ENCODE measurements at regions not wholly inside any gene's neighbourhood (a gene's known extent, or its start where the extent isn't known, plus 50 kb on each side); places are given as distances from the start of the nearest gene placed in this dataset.

- no peak for TF ChIP-seq CTCF (IDR thresholded peaks at IDR 0.05; ENCODE audit: low read depth, low read length, missing control alignments)
Measured at GRCh38 chr11:23653071-23653675, 792.9 kb upstream of the CCDC179 start.

GRCh38 chr11:23668324-23668723 lies 808.0 kb upstream of the CCDC179 start:
- no peak overlapping the region for H3K4me3 ChIP-seq (replicated peaks; ENCODE audit: low read depth, low read length)
- no peak for DNase-seq (ENCODE audit: extremely low read depth, low read depth)
- TF ChIP-seq CTCF (IDR thresholded peaks at IDR 0.05; ENCODE audit: low read depth, low read length, missing control alignments) = no peak

More at GRCh38 chr11:23653071-23653675, 792.9 kb upstream of the CCDC179 start:
- no peak for DNase-seq (ENCODE audit: extremely low read depth, low read depth)
- no peak overlapping the region for H3K4me3 ChIP-seq (replicated peaks; ENCODE audit: low read depth, low read length)

GRCh38 chr11:23673366-23673765 lies 813.1 kb upstream of the CCDC179 start:
- DNase-seq (ENCODE audit: extremely low read depth, low read depth) = no peak
- no peak for TF ChIP-seq CTCF (IDR thresholded peaks at IDR 0.05; ENCODE audit: low read depth, low read length, missing control alignments)
- no peak overlapping the region for H3K4me3 ChIP-seq (replicated peaks; ENCODE audit: low read depth, low read length)

- TF ChIP-seq CTCF (IDR thresholded peaks at IDR 0.05; ENCODE audit: low read depth, low read length, missing control alignments) = no peak
- H3K4me3 ChIP-seq (replicated peaks; ENCODE audit: low read depth, low read length) = no peak overlapping the region
- DNase-seq (ENCODE audit: extremely low read depth, low read depth) = peak; percentile 4
Measured at GRCh38 chr11:23674866-23675265, 814.6 kb upstream of the CCDC179 start.

GRCh38 chr11:23679041-23679440 lies 817.8 kb upstream of the LUZP2 start:
- DNase-seq (ENCODE audit: extremely low read depth, low read depth) = no peak
- TF ChIP-seq CTCF (IDR thresholded peaks at IDR 0.05; ENCODE audit: low read depth, low read length, missing control alignments) = no peak
- no peak overlapping the region for H3K4me3 ChIP-seq (replicated peaks; ENCODE audit: low read depth, low read length)

- no peak for TF ChIP-seq CTCF (IDR thresholded peaks at IDR 0.05; ENCODE audit: low read depth, low read length, missing control alignments)
Measured at GRCh38 chr11:23679981-23680380, 816.9 kb upstream of the LUZP2 start.

More at GRCh38 chr11:23679981-23680380, 816.9 kb upstream of the LUZP2 start:
- no peak overlapping the region for H3K4me3 ChIP-seq (replicated peaks; ENCODE audit: low read depth, low read length)
- DNase-seq (ENCODE audit: extremely low read depth, low read depth) = no peak

All from HFF-Myc (cell line).